ENCODE measurements at regions not wholly inside any gene's neighbourhood (a gene's known extent, or its start where the extent isn't known, plus 50 kb on each side); places are given as distances from the start of the nearest gene placed in this dataset.

GRCh38 chr11:15565880-15566279 is 451.2 kb downstream of the INSC start:
- peaks cover 0 to 14% (median 3%) of the 10 kb centered on the region in 7 donors for H3K9me3 Mint-ChIP-seq
- H3K27ac Mint-ChIP-seq = no peak overlapping the region
- no peaks in the 10 kb centered on the region for H3K27me3 Mint-ChIP-seq
- no peaks in the 10 kb centered on the region for H3K36me3 Mint-ChIP-seq
- ATAC-seq (ENCODE audit: low read depth in 2 of 2) (no peak), DNase-seq (no peak)
- H3K4me3 Mint-ChIP-seq = no peak overlapping the region
- H3K4me1 Mint-ChIP-seq = no peaks in the 10 kb centered on the region

- no peaks in the 10 kb centered on the region for H3K4me1 Mint-ChIP-seq
- DNase-seq = no peak
- ATAC-seq (ENCODE audit: low read depth in 2 of 2) = no peak
- no peak overlapping the region for H3K4me3 Mint-ChIP-seq
- H3K27me3 Mint-ChIP-seq = no peaks in the 10 kb centered on the region
- H3K9me3 Mint-ChIP-seq = peaks cover 0 to 17% (median 5%) of the 10 kb centered on the region in 7 donors
- no peak overlapping the region for H3K27ac Mint-ChIP-seq
- H3K36me3 Mint-ChIP-seq = no peaks in the 10 kb centered on the region
These were observed 453.7 kb downstream of the INSC start for GRCh38 chr11:15568440-15568839.

- ATAC-seq (ENCODE audit: low read depth in 2 of 2) = no peak
- Mint-ChIP-seq H3K9me3 (peaks cover 0 to 17% (median 2%) of the 10 kb centered on the region in 7 donors), H3K27me3 (no peaks in the 10 kb centered on the region)
These were observed 454.7 kb downstream of the INSC start for GRCh38 chr11:15569305-15570025.

GRCh38 chr11:15575409-15575808 is 460.7 kb downstream of the INSC start:
- Mint-ChIP-seq H3K4me3 (no peak overlapping the region), H3K27ac (no peak overlapping the region), H3K27me3 (no peaks in the 10 kb centered on the region), H3K36me3 (no peaks in the 10 kb centered on the region), H3K4me1 (no peaks in the 10 kb centered on the region), H3K9me3 (peaks cover 0 to 15% (median 0%) of the 10 kb centered on the region in 7 donors)
- no peak for ATAC-seq (ENCODE audit: low read depth in 2 of 2)
- DNase-seq = no peak

More at GRCh38 chr11:15569305-15570025, 454.7 kb downstream of the INSC start:
- Mint-ChIP-seq H3K36me3 (no peaks in the 10 kb centered on the region), H3K4me1 (no peaks in the 10 kb centered on the region), H3K27ac (no peak overlapping the region), H3K4me3 (no peak overlapping the region)
- no peak for DNase-seq

- Mint-ChIP-seq H3K27me3 (no peaks in the 10 kb centered on the region), H3K36me3 (no peaks in the 10 kb centered on the region), H3K27ac (no peak overlapping the region), H3K4me3 (no peak overlapping the region), H3K9me3 (peaks cover 0 to 15% (median 3%) of the 10 kb centered on the region in 7 donors), H3K4me1 (no peaks in the 10 kb centered on the region)
- ATAC-seq (ENCODE audit: low read depth in 2 of 2) (no peak), DNase-seq (no peak)
These were observed 462.0 kb downstream of the INSC start for GRCh38 chr11:15576769-15577168.

- ATAC-seq (ENCODE audit: low read depth in 2 of 2) (no peak), DNase-seq (no peak)
- H3K9me3 Mint-ChIP-seq = peaks cover 0 to 15% (median 3%) of the 10 kb centered on the region in 7 donors
- no peak overlapping the region for H3K27ac Mint-ChIP-seq
- H3K4me1 Mint-ChIP-seq = no peaks in the 10 kb centered on the region
- H3K4me3 Mint-ChIP-seq = no peak overlapping the region
- H3K36me3 Mint-ChIP-seq = no peaks in the 10 kb centered on the region
- H3K27me3 Mint-ChIP-seq = no peaks in the 10 kb centered on the region
These were observed 462.8 kb downstream of the INSC start for GRCh38 chr11:15577519-15577918.

GRCh38 chr11:15579287-15580001 is 464.7 kb downstream of the INSC start:
- H3K36me3 Mint-ChIP-seq = no peaks in the 10 kb centered on the region
- no peak overlapping the region for H3K27ac Mint-ChIP-seq
- H3K9me3 Mint-ChIP-seq = peaks cover 0 to 12% (median 4%) of the 10 kb centered on the region in 7 donors
- H3K4me3 Mint-ChIP-seq = no peak overlapping the region
- ATAC-seq (ENCODE audit: low read depth in 2 of 2) = no peak
- no peak for DNase-seq
- H3K4me1 Mint-ChIP-seq = no peaks in the 10 kb centered on the region
- no peaks in the 10 kb centered on the region for H3K27me3 Mint-ChIP-seq

- Mint-ChIP-seq H3K9me3 (peaks cover 0 to 12% (median 2%) of the 10 kb centered on the region in 7 donors), H3K27ac (no peak overlapping the region), H3K27me3 (no peaks in the 10 kb centered on the region), H3K4me1 (no peaks in the 10 kb centered on the region), H3K36me3 (no peaks in the 10 kb centered on the region), H3K4me3 (no peak overlapping the region)
- DNase-seq = no peak
- ATAC-seq (ENCODE audit: low read depth in 2 of 2) = no peak
These were observed 465.5 kb downstream of the INSC start for GRCh38 chr11:15580056-15580774.

GRCh38 chr11:15580775-15581095 is 466.0 kb downstream of the INSC start:
- Mint-ChIP-seq H3K27me3 (no peaks in the 10 kb centered on the region), H3K4me1 (no peaks in the 10 kb centered on the region), H3K36me3 (no peaks in the 10 kb centered on the region), H3K4me3 (no peak overlapping the region), H3K9me3 (peaks cover 0 to 12% (median 2%) of the 10 kb centered on the region in 7 donors), H3K27ac (no peak overlapping the region)
- DNase-seq (no peak), ATAC-seq (ENCODE audit: low read depth in 2 of 2) (no peak)

GRCh38 chr11:15584158-15584557 is 469.4 kb downstream of the INSC start:
- Mint-ChIP-seq H3K4me3 (no peak overlapping the region), H3K36me3 (no peaks in the 10 kb centered on the region), H3K9me3 (peaks cover 0 to 10% (median 2%) of the 10 kb centered on the region in 7 donors), H3K27me3 (no peaks in the 10 kb centered on the region), H3K4me1 (no peaks in the 10 kb centered on the region), H3K27ac (no peak overlapping the region)
- ATAC-seq (ENCODE audit: low read depth in 2 of 2) (no peak), DNase-seq (no peak)

- Mint-ChIP-seq H3K27me3 (peaks cover 0 to 5% (median 0%) of the 10 kb centered on the region in 3 donors), H3K9me3 (peaks cover 0 to 10% (median 2%) of the 10 kb centered on the region in 7 donors), H3K4me3 (no peak overlapping the region), H3K4me1 (no peaks in the 10 kb centered on the region), H3K36me3 (no peaks in the 10 kb centered on the region), H3K27ac (no peak overlapping the region)
- ATAC-seq (ENCODE audit: low read depth in 2 of 2) (no peak), DNase-seq (no peak)
These were observed 471.0 kb downstream of the INSC start for GRCh38 chr11:15585602-15586331.

- H3K36me3 Mint-ChIP-seq = no peaks in the 10 kb centered on the region
- no peaks in the 10 kb centered on the region for H3K4me1 Mint-ChIP-seq
- H3K4me3 Mint-ChIP-seq = no peak overlapping the region
- no peak overlapping the region for H3K27ac Mint-ChIP-seq
- DNase-seq (no peak), ATAC-seq (ENCODE audit: low read depth in 2 of 2) (no peak)
- peaks cover 0 to 10% (median 2%) of the 10 kb centered on the region in 7 donors for H3K9me3 Mint-ChIP-seq
- H3K27me3 Mint-ChIP-seq = peaks cover 0 to 6% (median 0%) of the 10 kb centered on the region in 3 donors
These were observed 472.2 kb downstream of the INSC start for GRCh38 chr11:15586741-15587473.
